Ammon's horn (tissue), 1 donor: ENCODE measurements at regions not wholly inside any gene's neighbourhood (a gene's known extent, or its start where the extent isn't known, plus 50 kb on each side); places are given as distances from the start of the nearest gene placed in this dataset.
A peak's percentile ranks its signal among the peaks of the same experiment; 100 is the strongest.
"Not testable (repeated sequence)": the region's sequence is repeated elsewhere in the genome, so short reads cannot be mapped to it uniquely, and the experiment has no call there.

ENCODE experiments used
- DNase-seq: peaks from one replicate; pipeline ENCODE4 v3.0.0-alpha.2; 2016; ENCODE audit warnings: low spot score

GRCh38 chr10:17538941-17539340 lies 78.2 kb downstream of the HACD1 start:
- DNase-seq = no peak

- DNase-seq = no peak
Measured at GRCh38 chr10:17537281-17537680, 79.9 kb downstream of the HACD1 start.

GRCh38 chr10:17536221-17536620 lies 81.0 kb downstream of the HACD1 start:
- DNase-seq = no peak

- no peak for DNase-seq
Measured at GRCh38 chr10:17533731-17534130, 79.3 kb upstream of the ST8SIA6 start.

GRCh38 chr10:17528306-17528862 lies 74.0 kb upstream of the ST8SIA6 start:
- DNase-seq = no peak

- no peak for DNase-seq
Measured at GRCh38 chr10:17527514-17528146, 73.2 kb upstream of the ST8SIA6 start.

GRCh38 chr10:17526571-17526970 lies 72.2 kb upstream of the ST8SIA6 start:
- DNase-seq = not testable (repeated sequence)

GRCh38 chr10:17523917-17524316 lies 69.5 kb upstream of the ST8SIA6 start:
- no peak for DNase-seq

- DNase-seq = no peak
Measured at GRCh38 chr10:17523246-17523753, 68.9 kb upstream of the ST8SIA6 start.

- DNase-seq = not testable (repeated sequence)
Measured at GRCh38 chr10:17522269-17522668, 67.9 kb upstream of the ST8SIA6 start.

- DNase-seq = no peak
Measured at GRCh38 chr10:17519457-17519856, 65.1 kb upstream of the ST8SIA6 start.

GRCh38 chr10:17518338-17518737 lies 63.9 kb upstream of the ST8SIA6 start:
- DNase-seq = no peak

GRCh38 chr10:17516376-17516775 lies 62.0 kb upstream of the ST8SIA6 start:
- no peak for DNase-seq

- peak; percentile 8 for DNase-seq
Measured at GRCh38 chr10:17512341-17513001, 58.1 kb upstream of the ST8SIA6 start.

- DNase-seq = no peak
Measured at GRCh38 chr10:17510242-17510908, 56.0 kb upstream of the ST8SIA6 start.

- no peak for DNase-seq
Measured at GRCh38 chr10:17507538-17507937, 53.1 kb upstream of the ST8SIA6 start.

- no peak for DNase-seq
Measured at GRCh38 chr10:17506856-17507471, 52.6 kb upstream of the ST8SIA6 start.

- no peak for DNase-seq
Measured at GRCh38 chr10:17506390-17506789, 52.0 kb upstream of the ST8SIA6 start.

GRCh38 chr10:17504547-17505245 lies 50.3 kb upstream of the ST8SIA6 start:
- DNase-seq = no peak
